ENCODE measurements at regions not wholly inside any gene's neighbourhood (a gene's known extent, or its start where the extent isn't known, plus 50 kb on each side); places are given as distances from the start of the nearest gene placed in this dataset.

DNA sequence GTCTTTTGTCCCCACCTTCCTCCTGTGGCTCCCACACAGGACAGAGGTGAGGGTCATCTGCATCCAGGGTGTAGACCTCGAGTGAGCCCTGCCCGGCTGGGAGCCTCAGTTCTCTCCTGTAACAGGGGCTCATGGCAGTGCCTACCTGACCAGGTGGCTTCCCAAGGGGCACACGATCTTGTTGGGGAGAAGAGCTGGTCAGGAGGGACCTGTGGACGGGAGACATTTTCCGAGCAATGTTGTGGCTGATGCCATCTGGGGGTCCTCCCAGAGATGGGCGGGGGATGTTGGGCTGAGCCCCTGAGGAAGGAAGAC, 51.9 kb downstream of the CEBPB start:
- intact Hi-C loops (cut with micrococcal nuclease), result no loop called here
- Histone ChIP-seq H3K4me1 (ENCODE audit: control insufficient read depth in 2 of 2, insufficient read depth in 2 of 2, low read length in 2 of 2) (no peaks in the 10 kb centered on the region), H3K4me3 (ENCODE audit: low read length) (no peak overlapping the region), H3K9me3 (ENCODE audit: control insufficient read depth in 2 of 3, low read length in 3 of 3) (no peaks in the 10 kb centered on the region), H3K27me3 (ENCODE audit: control insufficient read depth in 2 of 2, insufficient read depth in 2 of 2, low read length in 2 of 2) (no peaks in the 10 kb centered on the region), H3K27ac (ENCODE audit: low read depth, low read length) (no peak overlapping the region), H3K36me3 (ENCODE audit: control insufficient read depth in 2 of 3, insufficient read depth in 3 of 3, low read length in 3 of 3) (no peaks in the 10 kb centered on the region)
- CTCF ChIA-PET, result no interaction called here
- H3K36me3 Mint-ChIP-seq, result no peaks in the 10 kb centered on the region
- peaks cover 0 to 4% (median 0%) of the 10 kb centered on the region in 7 donors for H3K4me1 Mint-ChIP-seq
- no peak overlapping the region for H3K4me3 Mint-ChIP-seq
- H3K9me3 Mint-ChIP-seq, result peaks cover 0 to 1% (median 0%) of the 10 kb centered on the region in 11 donors
- POLR2A ChIA-PET, result no interaction called here
- H3K27me3 Mint-ChIP-seq, result peaks cover 0 to 9% (median 0%) of the 10 kb centered on the region in 5 donors
- no peak for DNase-seq
- no peak overlapping the region for H3K27ac Mint-ChIP-seq
- ATAC-seq, result no peak

- Histone ChIP-seq H3K27me3 (ENCODE audit: control insufficient read depth in 2 of 2, insufficient read depth in 2 of 2, low read length in 2 of 2) (no peaks in the 10 kb centered on the region), H3K9me3 (ENCODE audit: control insufficient read depth in 2 of 3, low read length in 3 of 3) (no peaks in the 10 kb centered on the region), H3K36me3 (ENCODE audit: control insufficient read depth in 2 of 3, insufficient read depth in 3 of 3, low read length in 3 of 3) (no peaks in the 10 kb centered on the region), H3K27ac (ENCODE audit: low read depth, low read length) (no peak overlapping the region), H3K4me1 (ENCODE audit: control insufficient read depth in 2 of 2, insufficient read depth in 2 of 2, low read length in 2 of 2) (no peaks in the 10 kb centered on the region), H3K4me3 (ENCODE audit: low read length) (no peak overlapping the region)
- H3K27me3 Mint-ChIP-seq, result peaks cover 0 to 9% (median 0%) of the 10 kb centered on the region in 5 donors
- ATAC-seq (no peak), DNase-seq (no peak)
- intact Hi-C loops (cut with micrococcal nuclease), result no loop called here
- CTCF ChIA-PET, result no interaction called here
- POLR2A ChIA-PET, result no interaction called here
- H3K9me3 Mint-ChIP-seq, result peaks cover 0 to 1% (median 0%) of the 10 kb centered on the region in 11 donors
- H3K4me3 Mint-ChIP-seq, result no peak overlapping the region
- H3K4me1 Mint-ChIP-seq, result peaks cover 0 to 4% (median 0%) of the 10 kb centered on the region in 7 donors
- H3K27ac Mint-ChIP-seq, result no peak overlapping the region
- no peaks in the 10 kb centered on the region for H3K36me3 Mint-ChIP-seq
Observed at GRCh38 chr20:50242863-50243609, 52.4 kb downstream of the CEBPB start.

DNA sequence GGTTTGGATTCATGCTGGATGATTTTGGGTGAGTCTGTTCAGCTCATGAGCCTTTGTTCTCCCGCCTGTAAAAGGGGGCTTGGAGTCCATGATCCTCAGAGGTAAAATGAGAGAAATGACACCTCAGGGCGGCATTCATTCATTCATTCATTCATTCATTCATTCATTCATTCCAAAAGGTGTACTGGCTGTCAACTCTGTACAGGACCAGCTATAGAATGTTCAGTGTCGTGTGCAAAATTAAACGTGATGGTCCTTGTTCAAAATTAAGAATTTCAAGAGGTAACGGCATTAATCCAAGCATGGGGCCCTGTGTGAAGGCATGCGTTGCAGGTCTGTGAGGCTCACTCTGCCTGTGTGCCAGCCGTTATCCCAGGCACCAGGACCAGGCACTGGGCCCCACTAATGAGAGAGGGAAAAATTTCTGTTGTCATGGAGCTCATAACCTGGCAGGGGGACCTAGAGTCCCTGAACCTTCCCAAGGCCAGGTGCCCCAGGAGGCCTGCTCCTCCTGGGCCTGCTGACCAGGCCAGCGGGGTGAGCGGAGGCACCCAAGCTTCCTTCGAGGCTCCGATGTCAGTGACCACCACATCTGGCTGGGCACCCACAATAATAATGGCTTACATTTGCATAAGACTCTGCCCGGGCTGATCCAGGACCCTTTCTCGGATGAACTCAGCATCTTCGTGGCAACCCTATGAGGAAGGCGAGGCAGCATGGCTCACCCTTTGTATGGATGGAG, 53.2 kb downstream of the CEBPB start:
- POLR2A ChIA-PET, result no interaction called here
- peaks cover 0 to 9% (median 0%) of the 10 kb centered on the region in 5 donors for H3K27me3 Mint-ChIP-seq
- H3K27ac ChIP-seq (ENCODE audit: low read depth, low read length), result no peak overlapping the region
- no peaks in the 10 kb centered on the region for H3K36me3 Mint-ChIP-seq
- no peaks in the 10 kb centered on the region for H3K27me3 ChIP-seq (ENCODE audit: control insufficient read depth in 2 of 2, insufficient read depth in 2 of 2, low read length in 2 of 2)
- ATAC-seq (no peak), DNase-seq (no peak)
- H3K36me3 ChIP-seq (ENCODE audit: control insufficient read depth in 2 of 3, insufficient read depth in 3 of 3, low read length in 3 of 3), result no peaks in the 10 kb centered on the region
- peaks cover 0 to 1% (median 0%) of the 10 kb centered on the region in 11 donors for H3K9me3 Mint-ChIP-seq
- H3K4me1 ChIP-seq (ENCODE audit: control insufficient read depth in 2 of 2, insufficient read depth in 2 of 2, low read length in 2 of 2), result no peaks in the 10 kb centered on the region
- no peak overlapping the region for H3K27ac Mint-ChIP-seq
- CTCF ChIA-PET, result no interaction called here
- H3K4me3 Mint-ChIP-seq, result no peak overlapping the region
- intact Hi-C loops (cut with micrococcal nuclease), result no loop called here
- H3K9me3 ChIP-seq (ENCODE audit: control insufficient read depth in 2 of 3, low read length in 3 of 3), result no peaks in the 10 kb centered on the region
- H3K4me1 Mint-ChIP-seq, result peaks cover 0 to 4% (median 0%) of the 10 kb centered on the region in 7 donors
- no peak overlapping the region for H3K4me3 ChIP-seq (ENCODE audit: low read length)

DNA sequence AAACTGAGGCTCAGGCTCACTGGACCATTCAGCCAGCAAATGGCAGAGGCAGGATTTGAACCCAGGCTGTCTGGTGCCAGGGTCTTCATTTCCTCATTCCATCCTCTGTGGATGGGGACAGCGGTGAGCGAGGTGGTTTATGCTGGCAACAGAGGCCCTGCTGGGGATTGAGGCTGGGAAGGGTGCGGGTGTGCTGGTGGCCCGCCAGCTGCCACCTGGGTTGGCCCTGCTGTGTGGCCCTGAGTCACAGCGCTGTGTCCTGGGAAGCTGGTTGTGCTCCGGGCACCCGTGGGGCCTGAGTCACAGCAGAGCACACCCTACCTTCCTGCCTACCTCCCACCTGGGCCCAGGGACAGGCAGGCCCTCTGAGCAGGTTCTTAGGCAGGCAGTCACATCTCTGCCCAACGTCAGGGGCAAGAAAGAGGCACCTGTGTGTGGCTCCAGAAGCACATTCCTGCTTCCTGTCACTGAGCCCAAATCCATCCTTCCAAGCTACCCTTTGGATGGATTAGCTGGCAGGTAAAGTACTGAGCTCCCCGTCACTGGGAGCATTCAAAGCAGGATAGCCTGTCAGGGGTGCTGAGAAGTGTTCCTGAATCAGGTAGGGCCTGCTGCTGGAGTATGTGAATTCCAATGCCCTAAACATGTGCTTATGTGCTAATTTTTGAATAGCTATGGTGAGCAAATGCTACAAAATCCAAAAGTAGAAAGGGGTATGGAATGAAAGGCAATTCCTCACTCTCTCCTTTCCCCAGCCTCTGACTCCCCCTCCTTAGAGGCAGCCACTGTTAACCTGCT, 53.9 kb downstream of the CEBPB start:
- Mint-ChIP-seq H3K27me3 (peaks cover 0 to 11% (median 0%) of the 10 kb centered on the region in 5 donors), H3K36me3 (no peaks in the 10 kb centered on the region), H3K9me3 (no peaks in the 10 kb centered on the region), H3K4me1 (peaks cover 0 to 4% (median 0%) of the 10 kb centered on the region in 7 donors), H3K4me3 (no peak overlapping the region), H3K27ac (no peak overlapping the region)
- Histone ChIP-seq H3K27me3 (ENCODE audit: control insufficient read depth in 2 of 2, insufficient read depth in 2 of 2, low read length in 2 of 2) (no peaks in the 10 kb centered on the region), H3K9me3 (ENCODE audit: control insufficient read depth in 2 of 3, low read length in 3 of 3) (no peaks in the 10 kb centered on the region), H3K4me1 (ENCODE audit: control insufficient read depth in 2 of 2, insufficient read depth in 2 of 2, low read length in 2 of 2) (no peaks in the 10 kb centered on the region), H3K27ac (ENCODE audit: low read depth, low read length) (no peak overlapping the region), H3K4me3 (ENCODE audit: low read length) (no peak overlapping the region), H3K36me3 (ENCODE audit: control insufficient read depth in 2 of 3, insufficient read depth in 3 of 3, low read length in 3 of 3) (no peaks in the 10 kb centered on the region)
- POLR2A ChIA-PET, result no interaction called here
- ATAC-seq (no peak), DNase-seq (no peak)
- CTCF ChIA-PET, result interaction anchor here (0.9 kb wide), 1 partner anchor 11 kb away, joined by 4 read pairs; no protein-coding TSS in a partner anchor
- intact Hi-C loops (cut with micrococcal nuclease), result no loop called here

- Mint-ChIP-seq H3K27me3 (peaks cover 0 to 7% (median 0%) of the 10 kb centered on the region in 5 donors), H3K27ac (peak overlapping the region in 1 of 9 donors; percentile 33), H3K4me3 (no peak overlapping the region), H3K4me1 (peaks cover 0 to 4% (median 0%) of the 10 kb centered on the region in 7 donors), H3K36me3 (no peaks in the 10 kb centered on the region), H3K9me3 (no peaks in the 10 kb centered on the region)
- POLR2A ChIA-PET, result no interaction called here
- CTCF ChIA-PET, result interaction anchor here (0.9 kb wide), 1 partner anchor 10 kb away, joined by 4 read pairs; no protein-coding TSS in a partner anchor
- Histone ChIP-seq H3K4me1 (ENCODE audit: control insufficient read depth in 2 of 2, insufficient read depth in 2 of 2, low read length in 2 of 2) (no peaks in the 10 kb centered on the region), H3K9me3 (ENCODE audit: control insufficient read depth in 2 of 3, low read length in 3 of 3) (no peaks in the 10 kb centered on the region), H3K36me3 (ENCODE audit: control insufficient read depth in 2 of 3, insufficient read depth in 3 of 3, low read length in 3 of 3) (no peaks in the 10 kb centered on the region), H3K27ac (ENCODE audit: low read depth, low read length) (no peak overlapping the region), H3K4me3 (ENCODE audit: low read length) (no peak overlapping the region), H3K27me3 (ENCODE audit: control insufficient read depth in 2 of 2, insufficient read depth in 2 of 2, low read length in 2 of 2) (no peaks in the 10 kb centered on the region)
- DNase-seq, result no peak
- intact Hi-C loops (cut with micrococcal nuclease), result no loop called here
- ATAC-seq, result no peak
Observed at GRCh38 chr20:50245498-50246366, 55.1 kb downstream of the CEBPB start.
